ENCODE measurements at regions not wholly inside any gene's neighbourhood (a gene's known extent, or its start where the extent isn't known, plus 50 kb on each side); places are given as distances from the start of the nearest gene placed in this dataset.

DNA sequence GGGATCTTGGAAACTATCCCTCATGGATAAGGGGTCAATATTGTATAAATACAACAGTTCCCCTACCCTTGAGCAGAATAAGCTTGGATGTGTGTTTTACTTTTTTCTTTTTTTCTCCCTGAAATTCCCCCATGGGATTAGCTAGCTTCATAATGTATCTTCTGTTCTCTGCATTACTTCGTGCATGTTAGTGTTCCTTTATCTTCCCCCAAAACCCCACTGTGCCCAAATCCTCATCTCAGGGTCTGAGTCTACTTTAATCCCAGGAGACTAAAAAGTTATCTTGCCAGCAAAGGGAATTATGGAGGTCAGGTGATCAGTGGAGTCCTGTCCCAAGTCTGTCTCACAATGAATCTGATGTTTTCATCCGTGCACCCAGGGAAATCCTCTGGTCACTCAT lies 217.5 kb upstream of the CNTNAP4 start:
- TF ChIP-seq SREBF2 (IDR thresholded peaks at IDR 0.05) (no peak), POLR2A (IDR thresholded peaks at IDR 0.05; ENCODE audit: low read length) (no peak), NPAS2 (CRISPR knock-in tag; IDR thresholded peaks at IDR 0.05; ENCODE audit: borderline replicate concordance) (no peak), RFX5 (IDR thresholded peaks at IDR 0.05) (no peak), MAFK (IDR thresholded peaks at IDR 0.05; ENCODE audit: partially characterized antibody) (no peak), RAD21 (conservative IDR thresholded peaks at IDR 0.05 in 1 of 2, IDR thresholded peaks at IDR 0.05 in 1 of 2) (no peak), EP300 (IDR thresholded peaks at IDR 0.05) (no peak), NFE2L2 (conservative IDR thresholded peaks at IDR 0.05; ENCODE audit: low read length) (no peak), MYC (IDR thresholded peaks at IDR 0.05; ENCODE audit: borderline replicate concordance, low read length) (no peak), ZC3H11A (IDR thresholded peaks at IDR 0.05) (no peak), CEBPB (IDR thresholded peaks at IDR 0.05) (no peak)
- TF ChIP-seq, protein P1, sequence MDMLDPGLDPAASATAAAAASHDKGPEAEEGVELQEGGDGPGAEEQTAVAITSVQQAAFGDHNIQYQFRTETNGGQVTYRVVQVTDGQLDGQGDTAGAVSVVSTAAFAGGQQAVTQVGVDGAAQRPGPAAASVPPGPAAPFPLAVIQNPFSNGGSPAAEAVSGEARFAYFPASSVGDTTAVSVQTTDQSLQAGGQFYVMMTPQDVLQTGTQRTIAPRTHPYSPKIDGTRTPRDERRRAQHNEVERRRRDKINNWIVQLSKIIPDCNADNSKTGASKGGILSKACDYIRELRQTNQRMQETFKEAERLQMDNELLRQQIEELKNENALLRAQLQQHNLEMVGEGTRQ (IDR thresholded peaks at IDR 0.05) = no peak
- TF ChIP-seq, protein P2, sequence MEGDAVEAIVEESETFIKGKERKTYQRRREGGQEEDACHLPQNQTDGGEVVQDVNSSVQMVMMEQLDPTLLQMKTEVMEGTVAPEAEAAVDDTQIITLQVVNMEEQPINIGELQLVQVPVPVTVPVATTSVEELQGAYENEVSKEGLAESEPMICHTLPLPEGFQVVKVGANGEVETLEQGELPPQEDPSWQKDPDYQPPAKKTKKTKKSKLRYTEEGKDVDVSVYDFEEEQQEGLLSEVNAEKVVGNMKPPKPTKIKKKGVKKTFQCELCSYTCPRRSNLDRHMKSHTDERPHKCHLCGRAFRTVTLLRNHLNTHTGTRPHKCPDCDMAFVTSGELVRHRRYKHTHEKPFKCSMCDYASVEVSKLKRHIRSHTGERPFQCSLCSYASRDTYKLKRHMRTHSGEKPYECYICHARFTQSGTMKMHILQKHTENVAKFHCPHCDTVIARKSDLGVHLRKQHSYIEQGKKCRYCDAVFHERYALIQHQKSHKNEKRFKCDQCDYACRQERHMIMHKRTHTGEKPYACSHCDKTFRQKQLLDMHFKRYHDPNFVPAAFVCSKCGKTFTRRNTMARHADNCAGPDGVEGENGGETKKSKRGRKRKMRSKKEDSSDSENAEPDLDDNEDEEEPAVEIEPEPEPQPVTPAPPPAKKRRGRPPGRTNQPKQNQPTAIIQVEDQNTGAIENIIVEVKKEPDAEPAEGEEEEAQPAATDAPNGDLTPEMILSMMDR (IDR thresholded peaks at IDR 0.05) = no peak
- TF ChIP-seq, protein P3, sequence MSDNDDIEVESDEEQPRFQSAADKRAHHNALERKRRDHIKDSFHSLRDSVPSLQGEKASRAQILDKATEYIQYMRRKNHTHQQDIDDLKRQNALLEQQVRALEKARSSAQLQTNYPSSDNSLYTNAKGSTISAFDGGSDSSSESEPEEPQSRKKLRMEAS (IDR thresholded peaks at IDR 0.05) = no peak
